Heart left ventricle (tissue), 13 donors: ENCODE measurements at regions not wholly inside any gene's neighbourhood (a gene's known extent, or its start where the extent isn't known, plus 50 kb on each side); places are given as distances from the start of the nearest gene placed in this dataset.

Experiments used
- CTCF ChIP-seq, 12 donors: fragments of 200-600 bp; sonication (generic) in 4 of 12; IDR thresholded peaks; one replicate each; pipeline versions ENCODE4 v1.5.0 to v1.8.0; 2018 to 2022; ENCODE audit warnings: antibody characterized with exemption in 12 of 12, mild to moderate bottlenecking in 5 of 12
- POLR2A ChIP-seq, 2 donors: fragments of 450-650 bp; IDR thresholded peaks; one replicate each; pipeline ENCODE4 v1.6.1; 2017; ENCODE audit warnings: antibody characterized with exemption in 2 of 2, mild to moderate bottlenecking in 2 of 2, moderate library complexity in 2 of 2
- donor health status: ischemic (EF 13 %, LVEDD 7.1; RV severe dilation, severe dysfunction).
- donor health status: DM: no; HTN: yes; CAD: no.
- donor health status: DM: no; HTN: no; CAD: no.
- donor health status: ischemic (EF 25% LVEDD 6.9; RV normal size, moderate dysfunction).
- donor health status: ischemic (EF 25% LVEDD 5.7; RV mildly dilated, moderate dysfunction).
- donor health status: ischemic (EF 35%, LVEDD 5.7; RV mildly dilated, moderate dysfunction).
- donor health status: nonischemic (EF 11% LVEDD 7.7; RV severe dilation, severe dysfunction).
- donor health status: DM: yes; HTN: yes; CAD: no.
- donor health status: PGD.
- donor health status: ischemic (EF 29% LVEDD 5.4; RV normal size, mild dysfunction).
- donor health status: nonischemic (EF 23%, LVEDD 6.1; RV moderate dilation, normal function).

GRCh38 chr2:217409949-217410680 lies 550.3 kb upstream of the TNP1 start:
- no peak for TF ChIP-seq CTCF (IDR thresholded peaks at IDR 0.05)
- TF ChIP-seq POLR2A (IDR thresholded peaks at IDR 0.05): no peak
